Fibroblast of pulmonary artery (primary cell): ENCODE measurements at regions not wholly inside any gene's neighbourhood (a gene's known extent, or its start where the extent isn't known, plus 50 kb on each side); places are given as distances from the start of the nearest gene placed in this dataset.

Experiments used
- DNase-seq: peaks from one replicate; pipeline ENCODE4 v3.0.0-alpha.2; 2010; ENCODE audit warnings: low read depth
- H3K4me3 ChIP-seq: replicated peaks from 2 replicates; pipeline ENCODE4 v1.5.1; 2011; ENCODE audit warnings: low read depth, mild to moderate bottlenecking, control low read depth, low read length, moderate library complexity
- TF ChIP-seq, protein P1 (sequence below): IDR thresholded peaks from 2 replicates; pipeline ENCODE4 v1.5.1; 2011; ENCODE audit warnings: mild to moderate bottlenecking, control low read depth, low read length, inconsistent platforms; ENCODE audit errors: missing control alignments

DNA sequence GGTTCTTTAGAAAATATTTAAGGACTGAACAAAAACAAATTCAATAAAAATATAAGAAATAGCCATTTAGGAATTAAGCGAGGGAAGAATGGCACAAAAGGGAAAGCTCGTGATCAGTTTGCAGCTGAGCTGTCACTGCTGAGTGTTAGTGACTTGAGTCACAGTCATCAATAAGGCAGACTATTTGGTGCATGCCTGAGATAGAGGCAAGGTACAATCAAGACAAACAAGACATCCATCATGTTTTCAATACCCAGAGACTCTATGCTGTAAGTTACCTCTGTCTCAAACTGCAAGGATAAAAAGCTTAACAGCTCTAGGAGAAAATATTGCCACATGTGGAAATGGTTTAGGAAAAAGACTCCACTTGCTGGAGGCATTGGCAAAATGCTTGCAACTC lies 426.4 kb upstream of the TYRP1 start:
- TF ChIP-seq, protein P1, sequence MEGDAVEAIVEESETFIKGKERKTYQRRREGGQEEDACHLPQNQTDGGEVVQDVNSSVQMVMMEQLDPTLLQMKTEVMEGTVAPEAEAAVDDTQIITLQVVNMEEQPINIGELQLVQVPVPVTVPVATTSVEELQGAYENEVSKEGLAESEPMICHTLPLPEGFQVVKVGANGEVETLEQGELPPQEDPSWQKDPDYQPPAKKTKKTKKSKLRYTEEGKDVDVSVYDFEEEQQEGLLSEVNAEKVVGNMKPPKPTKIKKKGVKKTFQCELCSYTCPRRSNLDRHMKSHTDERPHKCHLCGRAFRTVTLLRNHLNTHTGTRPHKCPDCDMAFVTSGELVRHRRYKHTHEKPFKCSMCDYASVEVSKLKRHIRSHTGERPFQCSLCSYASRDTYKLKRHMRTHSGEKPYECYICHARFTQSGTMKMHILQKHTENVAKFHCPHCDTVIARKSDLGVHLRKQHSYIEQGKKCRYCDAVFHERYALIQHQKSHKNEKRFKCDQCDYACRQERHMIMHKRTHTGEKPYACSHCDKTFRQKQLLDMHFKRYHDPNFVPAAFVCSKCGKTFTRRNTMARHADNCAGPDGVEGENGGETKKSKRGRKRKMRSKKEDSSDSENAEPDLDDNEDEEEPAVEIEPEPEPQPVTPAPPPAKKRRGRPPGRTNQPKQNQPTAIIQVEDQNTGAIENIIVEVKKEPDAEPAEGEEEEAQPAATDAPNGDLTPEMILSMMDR: no peak
- H3K4me3 ChIP-seq: no peak overlapping the region
- DNase-seq: no peak

DNA sequence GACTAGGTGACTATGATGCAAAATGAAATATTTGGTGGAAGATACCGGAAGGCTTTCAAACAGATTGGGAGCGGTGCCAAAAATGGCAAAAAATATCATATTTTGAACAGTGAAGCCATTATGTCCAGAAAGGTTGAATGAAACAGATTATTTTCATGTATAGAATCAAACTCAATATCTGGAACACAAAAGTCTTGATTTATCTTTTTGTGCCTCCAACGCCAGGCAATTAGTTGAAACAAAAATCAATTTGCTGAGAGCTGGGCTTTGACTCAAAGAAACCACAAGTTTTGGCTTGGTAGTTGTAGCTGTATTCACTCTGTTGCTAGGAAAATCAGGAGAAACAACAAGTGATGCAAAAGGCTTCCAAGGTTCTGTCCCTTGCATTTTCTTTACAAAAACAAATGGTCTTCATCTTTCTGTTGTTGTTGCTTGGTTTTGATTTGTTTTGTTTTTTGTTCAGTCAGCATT lies 421.7 kb upstream of the TYRP1 start:
- no peak overlapping the region for H3K4me3 ChIP-seq
- no peak for DNase-seq
- TF ChIP-seq, protein P1: no peak

DNA sequence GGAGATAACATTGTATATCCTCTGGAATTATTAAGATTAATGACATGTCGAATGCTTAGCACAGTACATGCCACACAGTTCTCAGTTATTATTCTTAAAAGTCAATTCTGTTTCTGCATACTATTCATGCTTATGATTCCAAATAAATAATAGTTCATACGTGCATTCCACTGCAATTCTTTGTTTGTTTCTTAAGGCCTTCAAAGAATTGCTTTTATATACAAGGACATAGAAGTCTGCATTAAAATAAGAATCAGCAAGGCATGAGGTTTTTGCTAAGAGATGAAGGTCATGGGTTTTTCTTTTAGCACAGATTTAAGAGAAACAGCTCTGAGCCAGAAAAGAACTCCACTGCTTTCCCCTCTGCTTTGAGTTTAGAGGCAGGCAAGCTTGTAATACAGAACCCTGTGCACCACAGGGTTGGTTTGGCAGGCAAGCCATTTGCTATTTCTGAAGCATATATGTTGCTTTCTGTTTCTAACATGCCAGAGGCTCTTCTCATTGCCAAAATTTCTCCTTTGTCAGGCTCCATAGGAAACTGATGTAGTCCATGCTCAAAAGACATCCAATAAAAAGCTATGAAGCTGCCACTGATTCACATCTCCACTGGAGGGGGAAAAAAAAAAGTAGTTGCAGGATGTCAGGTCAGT lies 420.6 kb upstream of the TYRP1 start:
- H3K4me3 ChIP-seq: no peak overlapping the region
- TF ChIP-seq, protein P1: no peak
- no peak for DNase-seq

DNA sequence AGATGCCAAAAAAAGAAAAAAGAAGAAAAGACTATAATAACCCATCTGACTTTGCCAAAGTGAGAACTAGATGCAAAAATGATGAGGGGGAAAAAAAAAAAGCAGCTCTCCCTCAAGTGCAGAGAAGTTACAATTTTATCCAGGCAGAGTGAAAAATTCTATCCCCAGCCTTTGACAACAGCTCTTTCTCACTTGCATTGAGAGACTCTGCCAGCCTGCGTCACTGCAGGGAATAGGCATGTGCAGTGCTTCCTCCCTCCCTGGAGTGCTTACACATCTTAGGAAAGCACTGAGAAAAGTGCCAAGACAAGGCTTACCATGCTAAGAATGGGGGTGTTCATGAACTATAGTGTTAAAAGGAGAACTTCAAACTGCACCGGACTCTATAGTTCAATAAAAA lies 418.6 kb upstream of the TYRP1 start:
- TF ChIP-seq, protein P1: no peak
- peak; percentile 1 for DNase-seq
- no peak overlapping the region for H3K4me3 ChIP-seq

DNA sequence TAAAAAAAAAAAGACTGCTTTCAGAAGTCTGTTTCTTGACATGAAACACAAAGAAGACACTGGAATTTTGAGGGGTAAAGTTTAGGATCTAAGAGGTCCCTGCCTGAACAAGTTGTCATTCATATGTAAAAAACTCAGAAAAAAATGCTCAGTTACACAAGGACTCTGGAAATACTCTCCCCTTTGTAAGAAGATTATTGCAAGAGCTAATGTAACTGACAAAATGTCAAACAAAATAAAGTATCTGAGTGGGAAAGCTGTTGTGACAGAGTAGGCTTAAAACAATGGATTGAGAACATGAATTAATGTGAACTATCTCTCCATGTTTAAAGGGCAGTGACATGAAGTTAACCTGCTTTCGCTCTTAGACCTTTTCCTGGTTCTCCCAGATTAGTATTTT lies 416.7 kb upstream of the TYRP1 start:
- H3K4me3 ChIP-seq: no peak overlapping the region
- TF ChIP-seq, protein P1: no peak
- no peak for DNase-seq

DNA sequence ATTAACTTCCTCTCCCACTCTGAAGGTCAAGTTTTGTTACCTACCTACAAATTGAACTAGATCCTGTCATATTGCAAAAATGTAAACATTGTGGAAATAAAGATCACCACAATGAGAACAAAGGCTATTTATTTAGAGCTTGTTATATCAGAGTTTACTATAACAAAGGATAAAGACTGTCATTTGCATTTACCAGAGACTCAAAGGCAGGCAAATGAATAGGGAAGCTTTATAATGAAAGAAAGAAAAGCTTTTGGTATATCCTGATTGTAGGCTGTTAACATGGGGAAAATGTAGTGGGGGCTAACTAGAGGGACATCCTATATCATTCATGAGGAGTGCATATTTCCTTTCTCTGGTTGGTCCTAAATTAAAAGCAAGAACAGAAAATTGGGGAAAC lies 403.5 kb upstream of the TYRP1 start:
- no peak overlapping the region for H3K4me3 ChIP-seq
- TF ChIP-seq, protein P1: no peak
- DNase-seq: no peak
